DMS 273 (cell line): ENCODE measurements at regions not wholly inside any gene's neighbourhood (a gene's known extent, or its start where the extent isn't known, plus 50 kb on each side); places are given as distances from the start of the nearest gene placed in this dataset.

Experiments
- DNase-seq: peaks from one replicate; lab custom pipeline; 2025; ENCODE audit not compliant: unreplicated experiment; lab: John Stamatoyannopoulos, UW

GRCh38 chr11:33476945-33477606 lies 219.9 kb downstream of the HIPK3 start:
- DNase-seq: no peak

- peak; percentile 33 for DNase-seq
Observed at GRCh38 chr11:33475993-33476392, 218.8 kb downstream of the HIPK3 start.

GRCh38 chr11:33474866-33475265 lies 217.7 kb downstream of the HIPK3 start:
- no peak for DNase-seq

GRCh38 chr11:33471541-33471940 lies 214.4 kb downstream of the HIPK3 start:
- no peak for DNase-seq

- no peak for DNase-seq
Observed at GRCh38 chr11:33467966-33468365, 210.8 kb downstream of the HIPK3 start.

- no peak for DNase-seq
Observed at GRCh38 chr11:33463059-33463458, 205.9 kb downstream of the HIPK3 start.

- no peak for DNase-seq
Observed at GRCh38 chr11:33461369-33462125, 204.4 kb downstream of the HIPK3 start.

GRCh38 chr11:33457948-33458347 lies 200.8 kb downstream of the HIPK3 start:
- DNase-seq: no peak

GRCh38 chr11:33455867-33456463 lies 198.8 kb downstream of the HIPK3 start:
- no peak for DNase-seq

GRCh38 chr11:33454264-33454663 lies 197.1 kb downstream of the HIPK3 start:
- peak; percentile 15 for DNase-seq

- no peak for DNase-seq
Observed at GRCh38 chr11:33452836-33453624, 195.8 kb downstream of the HIPK3 start.

- no peak for DNase-seq
Observed at GRCh38 chr11:33451364-33451763, 194.2 kb downstream of the HIPK3 start.

- no peak for DNase-seq
Observed at GRCh38 chr11:33449798-33450197, 192.6 kb downstream of the HIPK3 start.

- no peak for DNase-seq
Observed at GRCh38 chr11:33448461-33449130, 191.4 kb downstream of the HIPK3 start.

- DNase-seq: no peak
Observed at GRCh38 chr11:33445761-33446161, 188.6 kb downstream of the HIPK3 start.

- no peak for DNase-seq
Observed at GRCh38 chr11:33444835-33445594, 187.8 kb downstream of the HIPK3 start.

- DNase-seq: no peak
Observed at GRCh38 chr11:33443684-33444083, 186.5 kb downstream of the HIPK3 start.

- no peak for DNase-seq
Observed at GRCh38 chr11:33438301-33438700, 181.1 kb downstream of the HIPK3 start.

- DNase-seq: no peak
Observed at GRCh38 chr11:33437529-33437928, 180.3 kb downstream of the HIPK3 start.

GRCh38 chr11:33435216-33435615 lies 178.0 kb downstream of the HIPK3 start:
- DNase-seq: no peak
